Superior temporal gyrus (tissue), 1 donor: ENCODE measurements at regions not wholly inside any gene's neighbourhood (a gene's known extent, or its start where the extent isn't known, plus 50 kb on each side); places are given as distances from the start of the nearest gene placed in this dataset.

ENCODE experiments used
- DNase-seq: peaks from one replicate; pipeline ENCODE4 v3.0.0-alpha.2; 2016; ENCODE audit errors: extremely low spot score

DNA sequence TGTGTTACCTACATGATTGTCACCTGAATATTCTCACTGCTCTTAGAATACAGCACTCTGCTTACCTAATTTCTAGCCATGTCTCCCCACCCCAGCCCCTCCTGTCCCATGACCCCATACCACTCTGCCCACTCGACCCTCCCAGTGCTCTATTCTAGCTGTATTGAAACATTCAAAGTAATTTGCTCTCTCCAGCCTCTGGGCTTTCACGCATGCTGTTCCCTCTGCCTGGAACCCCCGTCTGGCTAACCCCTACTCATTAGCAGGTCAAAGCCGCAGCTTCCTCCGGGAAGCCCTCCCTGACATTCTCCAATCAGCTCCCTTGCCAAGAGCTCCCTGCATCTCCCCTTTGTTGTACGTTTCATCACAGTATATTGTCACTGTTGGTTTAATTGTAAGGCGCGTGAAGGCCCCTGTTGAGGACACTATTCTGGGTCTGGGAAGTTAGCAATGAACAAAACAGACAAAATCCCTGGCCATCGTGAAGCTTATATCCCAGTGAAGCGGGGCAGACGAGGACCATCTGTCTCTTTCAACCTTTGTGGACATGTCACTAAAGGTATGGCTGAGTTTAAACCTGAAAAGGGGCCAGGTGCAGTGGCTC is 72.3 kb upstream of the LHX1 start:
- no peak for DNase-seq

DNA sequence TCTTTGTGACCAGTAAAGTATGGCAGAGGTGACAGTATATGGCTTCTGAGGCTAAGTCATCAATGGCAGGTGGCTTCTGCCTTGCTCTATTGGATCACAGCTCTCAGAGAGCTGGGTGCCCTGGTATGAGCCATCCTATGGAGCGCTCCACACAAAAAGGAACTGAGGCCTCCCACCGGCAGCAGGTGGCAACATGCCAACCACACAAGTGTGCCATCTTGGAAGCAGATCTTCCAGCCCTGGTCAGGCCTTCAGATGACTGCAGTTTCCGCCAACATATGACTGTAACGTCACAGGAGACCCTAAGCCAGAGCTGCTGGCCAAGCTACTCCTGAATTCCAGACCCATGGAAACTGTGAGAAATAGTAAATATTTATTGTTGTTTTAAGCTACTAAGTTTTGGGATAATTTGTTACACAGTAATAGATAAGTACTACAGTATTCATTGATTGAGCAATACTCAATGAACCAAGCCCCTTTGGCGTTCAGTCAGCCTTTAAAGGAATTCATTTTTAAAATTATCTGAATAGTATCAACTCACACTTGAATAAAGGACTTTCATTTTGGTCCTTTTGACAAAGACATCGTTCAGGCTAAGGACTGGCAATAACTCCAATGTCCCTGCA is 69.4 kb upstream of the LHX1 start:
- no peak for DNase-seq

DNA sequence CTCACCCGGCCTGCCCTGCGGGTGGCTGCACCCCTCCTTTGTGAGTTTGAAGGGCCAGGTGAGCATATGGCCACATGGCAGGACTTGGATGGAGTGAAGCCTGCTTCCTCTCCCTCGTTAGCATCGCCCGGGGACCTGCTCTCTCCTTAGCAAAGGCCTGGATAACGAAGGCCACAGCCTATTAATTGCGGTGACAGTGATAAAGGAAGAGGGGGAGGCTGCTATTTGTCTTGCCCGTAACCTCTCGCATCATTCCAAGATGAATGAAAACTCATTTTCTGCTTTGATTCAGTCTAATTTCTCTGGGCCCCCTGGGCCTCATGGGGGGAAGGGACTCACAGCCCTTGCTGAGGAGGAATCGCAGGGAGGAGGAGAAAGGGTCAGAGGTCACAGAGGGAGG is 68.5 kb upstream of the LHX1 start:
- no peak for DNase-seq

DNA sequence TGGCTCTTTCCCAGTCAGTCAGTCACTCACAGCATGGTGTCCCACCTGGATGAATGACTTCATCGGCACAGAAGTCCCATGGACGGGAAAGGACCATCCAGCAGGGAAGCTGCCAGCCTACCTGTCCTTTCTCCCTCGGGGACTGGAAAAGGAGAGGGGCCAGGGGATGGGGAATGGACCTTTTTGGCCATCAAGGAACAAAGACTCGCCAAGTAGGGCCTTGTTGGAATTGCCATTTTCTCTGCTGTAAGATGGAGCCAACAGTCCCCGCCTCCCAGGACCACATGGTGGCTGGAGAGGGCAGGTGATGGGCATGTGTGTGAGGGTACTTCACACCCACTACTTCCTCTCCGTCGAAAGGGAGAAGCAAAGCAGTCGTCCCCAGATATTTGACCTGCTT is 67.8 kb upstream of the LHX1 start:
- DNase-seq: no peak

DNA sequence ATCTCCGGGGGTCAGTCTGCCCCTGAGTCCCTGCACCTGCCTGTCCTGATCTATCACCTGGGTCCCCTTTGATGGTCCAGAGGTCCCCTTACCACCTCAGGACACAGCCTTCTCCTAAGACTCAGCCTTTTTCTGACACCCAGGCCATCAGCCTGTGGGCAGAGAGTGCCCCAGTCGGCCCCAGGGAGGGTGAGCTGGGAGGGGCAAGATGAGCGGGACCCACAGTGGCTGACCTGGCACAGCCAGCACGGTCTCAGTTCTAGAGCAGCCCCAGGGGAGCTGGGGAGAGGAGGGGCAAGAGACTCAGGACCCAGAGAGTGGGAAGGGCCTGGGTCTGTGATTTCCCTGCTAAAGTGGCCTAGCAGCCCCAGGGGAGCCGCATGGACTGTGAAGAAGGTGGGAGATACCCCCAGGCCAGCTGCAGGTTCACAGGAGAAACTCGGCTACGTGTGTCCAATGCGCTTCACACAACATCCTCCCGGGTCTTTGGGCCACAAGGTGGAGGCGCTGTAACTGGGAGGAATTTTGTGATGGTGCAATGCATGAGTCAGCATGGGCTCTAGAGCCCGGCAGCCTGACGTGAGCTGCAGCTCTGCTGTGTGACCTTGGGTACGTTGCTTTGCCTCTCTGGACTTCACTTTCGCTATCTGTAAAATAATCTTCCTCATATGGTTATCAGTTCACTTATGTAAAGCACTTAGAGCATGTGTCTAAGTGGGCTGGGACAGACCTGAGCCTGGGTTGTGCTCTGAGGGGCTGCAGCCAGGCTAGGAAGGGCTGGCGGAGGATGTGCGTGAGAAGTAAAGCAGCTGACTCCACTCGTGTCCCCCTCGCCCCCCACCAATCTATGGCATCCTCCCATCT is 67.2 kb upstream of the LHX1 start:
- no peak for DNase-seq

DNA sequence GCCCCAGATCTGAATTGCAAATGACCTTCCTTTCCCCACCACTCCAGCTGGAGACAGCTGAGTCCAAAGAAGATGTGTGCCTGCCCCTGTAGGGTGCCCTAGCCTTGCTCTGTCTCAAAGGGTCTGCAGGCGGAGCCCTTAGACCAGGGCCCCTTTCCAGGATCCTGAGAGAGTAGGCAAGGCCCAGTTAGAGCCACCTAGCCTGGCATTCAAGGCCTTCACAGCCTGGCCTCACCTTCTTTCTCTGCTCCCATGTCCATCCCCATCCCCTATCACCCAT is 66.6 kb upstream of the LHX1 start:
- no peak for DNase-seq

DNA sequence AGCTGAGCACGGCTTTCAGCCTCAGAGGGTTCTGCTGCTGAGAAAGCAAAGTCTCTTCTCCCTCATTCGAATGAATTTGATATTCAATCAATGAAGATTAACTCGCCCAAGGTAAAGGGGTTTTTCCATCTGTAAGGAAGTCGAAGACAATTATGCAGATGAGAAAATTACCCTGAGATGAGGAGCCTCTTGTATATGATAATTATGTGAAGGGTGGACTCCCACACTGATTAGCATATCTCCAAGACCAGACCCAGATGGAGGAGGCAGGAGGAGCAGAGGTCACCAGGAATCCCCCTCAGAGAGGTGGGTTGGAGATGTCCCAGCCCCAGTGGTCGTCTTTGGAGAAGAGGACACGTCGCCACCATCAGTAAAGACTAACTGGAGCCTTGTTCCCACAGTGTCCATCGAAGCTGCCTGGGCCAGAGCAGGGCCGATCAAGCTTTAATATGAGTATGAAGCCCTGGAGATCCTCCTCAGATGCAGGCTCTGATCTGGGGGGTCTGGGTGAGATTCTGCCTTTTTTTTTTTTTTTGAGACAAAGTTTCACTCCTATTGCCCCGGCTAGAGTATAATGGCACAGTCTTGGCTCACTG is 61.5 kb upstream of the LHX1 start:
- DNase-seq: no peak

DNA sequence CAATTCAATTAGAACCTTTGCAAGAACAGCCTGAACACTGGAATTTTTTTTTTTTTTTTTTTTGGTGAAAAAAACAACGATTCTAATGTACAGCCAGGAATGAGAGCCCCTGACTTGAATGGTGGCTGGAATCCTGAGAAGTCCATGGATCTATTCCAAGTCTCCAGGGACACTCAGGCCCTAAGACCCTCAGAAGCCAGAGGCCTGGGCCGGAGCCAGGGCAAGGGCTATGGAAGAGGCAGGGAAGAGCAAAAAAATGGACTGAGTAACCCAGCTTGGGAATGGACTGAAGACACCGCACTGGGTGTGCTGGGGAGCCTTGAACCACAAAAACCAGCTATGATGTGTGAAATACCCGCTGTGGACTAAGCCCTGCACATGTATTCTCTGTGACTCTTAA is 60.3 kb upstream of the LHX1 start:
- no peak for DNase-seq

DNA sequence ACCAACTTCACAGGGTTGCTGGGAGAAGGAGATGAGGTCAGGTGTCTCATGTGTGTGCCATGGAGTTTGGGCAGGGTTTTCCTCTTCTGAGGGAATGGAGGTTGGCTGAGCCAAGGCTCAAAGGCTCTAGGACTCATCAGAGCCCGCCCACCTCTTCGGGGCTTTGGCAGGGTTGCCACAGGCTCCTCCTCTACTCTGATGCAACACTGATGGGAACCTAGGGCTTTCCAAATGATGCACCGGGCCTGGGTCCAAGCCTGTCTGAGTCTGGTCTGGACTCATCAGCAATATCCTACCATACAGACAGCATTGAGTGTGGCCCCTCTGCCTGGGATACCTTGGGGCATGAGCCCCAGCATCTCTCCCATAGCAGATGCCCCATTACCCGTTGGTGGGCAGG is 59.5 kb upstream of the LHX1 start:
- DNase-seq: no peak

DNA sequence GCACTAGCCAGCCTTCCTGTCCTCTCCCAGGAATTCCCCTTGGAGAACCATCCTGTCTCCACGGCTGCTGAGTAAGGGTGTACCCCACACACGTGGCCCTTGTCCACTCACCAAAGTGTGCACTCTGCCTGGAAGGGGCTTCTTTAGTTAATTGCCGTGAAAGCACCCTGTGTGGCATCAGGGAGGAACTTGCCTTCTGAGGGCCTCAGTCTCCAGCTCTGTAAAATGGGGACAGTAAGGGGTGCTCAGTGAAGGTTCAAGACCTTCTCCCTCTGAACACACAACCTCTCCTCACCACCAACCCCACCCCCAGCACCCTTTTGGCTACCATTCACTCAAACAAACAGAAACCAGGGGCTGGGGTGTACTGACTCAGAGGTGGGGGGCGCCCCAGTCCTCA is 59.1 kb upstream of the LHX1 start:
- DNase-seq: no peak

DNA sequence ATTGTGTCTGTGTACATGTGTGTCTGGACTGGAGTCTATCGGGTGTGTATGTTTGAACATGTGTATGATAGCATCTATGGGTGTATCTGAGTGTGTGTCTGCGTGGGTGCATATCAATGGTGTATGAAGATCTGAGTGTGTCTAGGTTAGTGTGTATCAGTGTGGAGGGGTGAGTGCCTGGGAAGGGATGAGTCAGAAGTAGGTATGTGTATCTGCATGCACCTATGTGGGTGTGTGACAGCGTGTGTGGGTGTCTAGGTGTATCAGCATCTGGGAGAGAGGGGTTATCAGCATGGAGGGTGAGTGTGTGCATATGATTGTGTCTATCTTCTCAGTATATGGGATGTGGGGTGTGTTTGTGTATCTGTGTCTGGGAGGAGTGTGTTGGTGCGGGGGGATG is 58.2 kb upstream of the LHX1 start:
- DNase-seq: no peak

DNA sequence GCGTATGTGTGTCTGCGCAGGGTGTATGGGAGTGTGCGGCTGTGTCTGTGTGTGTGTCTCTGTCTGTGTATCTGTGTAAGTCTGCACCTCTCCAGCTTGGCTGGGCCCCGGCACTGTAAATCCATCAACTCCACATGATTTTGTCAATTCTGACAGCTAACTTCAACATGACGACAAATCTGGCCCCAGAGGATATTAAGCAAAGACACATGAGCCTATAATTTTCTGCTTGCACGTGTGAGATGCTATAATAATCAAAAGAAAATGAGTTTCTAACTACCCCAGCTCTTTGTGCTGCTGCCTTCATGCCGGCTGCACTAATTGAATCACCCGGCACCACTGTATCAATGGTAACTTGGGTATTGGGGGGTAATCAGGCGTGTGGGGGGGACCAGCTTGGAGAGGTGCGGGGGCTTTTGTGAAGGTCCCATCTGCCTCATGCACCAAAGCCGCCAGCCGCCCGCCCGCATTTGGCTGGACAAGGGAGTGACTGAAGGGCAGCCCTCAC is 57.6 kb upstream of the LHX1 start:
- DNase-seq: no peak

DNA sequence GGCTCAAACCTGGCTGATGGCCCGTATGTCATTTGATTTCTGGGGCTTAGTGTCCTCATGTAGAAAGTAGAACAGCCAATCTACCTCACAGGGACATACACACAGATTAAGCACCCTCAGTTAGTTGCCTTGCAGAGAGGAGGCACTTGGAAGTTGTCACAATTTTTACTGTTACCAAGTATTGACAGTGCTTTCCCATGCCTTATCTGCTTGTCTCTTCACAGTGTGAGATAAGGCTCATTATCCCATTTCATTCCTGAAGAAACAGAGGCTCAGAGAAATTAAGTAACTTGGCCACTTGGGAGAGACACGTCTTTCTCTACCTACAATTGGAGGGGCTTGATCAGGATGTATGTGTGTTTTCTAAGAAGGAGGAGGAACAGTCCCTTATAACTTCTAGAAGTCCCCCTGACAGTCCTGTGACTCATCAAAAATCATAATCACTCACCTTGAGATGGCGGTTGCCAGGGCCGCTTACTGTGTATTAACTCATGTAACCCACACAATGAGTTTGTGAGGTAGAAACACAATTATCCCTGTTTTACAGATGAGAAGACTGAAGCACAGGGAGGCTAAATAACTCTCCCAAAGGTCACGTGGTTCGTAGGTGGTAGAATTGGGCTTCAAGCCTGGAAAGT is 56.9 kb upstream of the LHX1 start:
- DNase-seq: no peak

DNA sequence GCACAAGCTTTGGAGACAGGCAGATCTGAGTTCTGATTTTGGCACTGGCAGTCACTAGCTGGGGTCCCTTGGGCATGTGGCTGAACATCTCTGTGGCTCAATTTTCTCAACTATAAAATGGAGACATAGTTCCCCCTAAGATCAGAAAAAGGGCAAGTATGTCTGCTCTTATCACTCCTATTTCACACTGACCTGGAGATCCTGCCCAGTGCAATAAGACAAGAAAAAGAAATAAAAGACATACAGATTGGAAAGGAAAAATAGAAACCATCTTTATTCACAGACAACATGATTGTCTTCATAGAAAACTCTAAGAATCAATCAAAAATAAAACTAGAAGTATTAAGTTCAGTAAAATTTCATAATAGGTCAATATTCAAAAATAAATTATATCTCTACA is 56.0 kb upstream of the LHX1 start:
- no peak for DNase-seq

DNA sequence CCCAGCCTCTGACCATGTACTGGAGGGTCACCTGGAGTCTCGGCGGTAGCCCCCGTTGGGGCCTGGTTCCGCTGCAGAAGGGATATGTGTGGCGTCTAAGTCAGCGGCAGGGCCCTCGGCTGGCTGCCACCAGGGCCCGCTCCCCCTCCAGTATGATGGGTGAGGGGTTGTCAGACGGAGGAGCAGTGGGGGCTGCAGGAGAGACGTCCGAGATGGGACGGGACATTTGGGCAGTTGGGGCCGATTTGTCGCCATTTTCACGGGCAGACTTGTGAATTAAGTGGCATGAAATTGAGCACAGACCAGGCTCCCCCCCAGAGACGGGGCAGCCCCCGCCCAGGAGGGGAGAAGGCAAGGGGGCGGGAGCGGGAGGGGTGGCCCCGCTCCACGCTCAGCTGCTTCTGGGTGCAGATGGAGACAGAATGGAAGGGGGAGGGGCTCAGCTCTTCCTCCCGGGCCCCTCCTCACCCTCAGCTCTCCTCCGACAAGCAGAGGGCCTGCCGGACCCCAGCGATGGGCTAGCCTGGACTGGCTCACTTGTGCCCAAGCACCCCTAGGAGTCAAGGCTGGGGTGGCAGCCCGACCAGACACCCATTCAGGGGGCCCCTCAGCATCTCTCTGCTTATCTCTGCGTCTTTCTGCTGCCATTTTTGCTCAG is 52.7 kb upstream of the LHX1 start:
- DNase-seq: no peak

DNA sequence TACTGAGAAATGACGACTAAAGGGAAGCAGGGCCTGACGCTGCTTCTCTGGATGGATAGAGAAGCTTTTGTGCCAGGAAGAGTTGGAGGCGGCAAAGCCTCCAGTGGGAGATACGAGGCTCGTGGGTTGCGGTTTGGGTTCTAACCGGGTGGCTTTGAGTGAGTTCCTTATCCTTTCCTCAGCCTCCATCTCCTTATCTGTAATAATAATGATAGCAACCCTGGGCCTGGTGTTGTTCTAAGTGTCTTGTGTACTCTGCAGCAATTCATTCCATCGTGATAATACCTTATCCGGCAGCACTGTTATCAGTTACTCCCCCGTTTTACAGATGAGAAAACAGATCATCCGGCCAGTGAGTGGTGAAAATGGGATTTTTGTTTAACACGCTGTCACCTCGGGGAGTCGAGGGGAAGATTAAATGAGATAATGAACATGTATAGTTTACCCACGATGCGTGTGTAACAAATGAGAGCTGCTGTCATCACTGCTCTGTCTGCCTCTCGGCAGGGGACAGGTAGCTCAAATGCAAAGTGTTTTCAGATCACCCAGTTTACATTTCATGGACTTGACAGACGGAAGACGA is 52.0 kb upstream of the LHX1 start:
- no peak for DNase-seq

DNA sequence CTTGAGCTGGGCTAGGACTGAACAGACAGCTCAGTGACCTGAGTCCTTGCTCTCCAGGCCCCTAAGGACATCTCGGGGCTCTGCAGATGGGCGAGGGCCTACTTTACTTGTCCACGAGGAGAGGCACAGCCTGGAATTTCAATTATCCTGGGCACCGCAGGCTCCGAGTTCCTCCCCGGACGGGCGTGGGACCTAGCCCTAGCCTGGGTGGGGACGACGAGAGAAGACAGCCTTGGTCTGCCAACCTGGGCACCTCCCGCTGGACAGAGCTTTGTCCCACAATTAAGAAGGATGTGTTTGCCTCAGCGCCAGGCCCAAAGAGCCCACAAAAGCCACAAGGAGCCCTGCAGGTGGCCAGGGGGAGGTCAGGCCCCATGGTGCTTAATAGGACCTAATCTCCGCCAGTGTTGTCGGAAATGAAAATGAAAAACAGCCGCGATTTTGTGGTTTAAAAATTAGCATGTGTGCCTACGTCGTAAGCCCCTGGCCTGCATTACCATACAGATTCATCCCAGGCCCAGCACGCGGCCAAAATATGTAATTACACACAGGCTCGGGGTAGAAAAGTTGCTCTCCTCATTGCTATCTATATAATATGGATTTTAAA is 51.4 kb upstream of the LHX1 start:
- no peak for DNase-seq
